ENCODE measurements at regions not wholly inside any gene's neighbourhood (a gene's known extent, or its start where the extent isn't known, plus 50 kb on each side); places are given as distances from the start of the nearest gene placed in this dataset.
"Not testable (repeated sequence)": the region's sequence is repeated elsewhere in the genome, so short reads cannot be mapped to it uniquely, and the experiment has no call there.

DNA sequence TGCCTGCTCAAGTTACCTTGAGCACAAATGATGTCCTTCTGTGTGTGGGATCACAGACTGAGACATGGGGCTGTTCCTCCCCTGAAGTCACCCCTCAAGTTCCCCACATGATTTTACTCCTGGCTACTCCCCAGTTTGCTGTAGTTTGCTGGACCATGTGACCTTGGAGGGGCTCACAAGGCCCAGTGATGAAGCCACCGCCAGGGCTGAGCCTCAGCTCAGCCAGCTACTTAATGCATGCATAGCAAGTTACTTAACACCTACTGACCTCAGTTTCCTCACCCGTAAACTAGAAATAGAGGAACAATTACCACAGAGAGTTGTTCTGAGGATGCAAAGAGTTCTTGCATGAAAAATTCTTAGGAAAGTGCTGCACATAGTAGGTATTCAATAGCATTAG is 283.7 kb upstream of the PLGLB2 start:
- FAIRE-seq, result not testable (repeated sequence)

GRCh38 chr2:87465730-87466129 is 282.2 kb upstream of the PLGLB2 start:
- not testable (repeated sequence) for FAIRE-seq

- not testable (repeated sequence) for FAIRE-seq
Measured at GRCh38 chr2:87466591-87467120, 281.2 kb upstream of the PLGLB2 start.

DNA sequence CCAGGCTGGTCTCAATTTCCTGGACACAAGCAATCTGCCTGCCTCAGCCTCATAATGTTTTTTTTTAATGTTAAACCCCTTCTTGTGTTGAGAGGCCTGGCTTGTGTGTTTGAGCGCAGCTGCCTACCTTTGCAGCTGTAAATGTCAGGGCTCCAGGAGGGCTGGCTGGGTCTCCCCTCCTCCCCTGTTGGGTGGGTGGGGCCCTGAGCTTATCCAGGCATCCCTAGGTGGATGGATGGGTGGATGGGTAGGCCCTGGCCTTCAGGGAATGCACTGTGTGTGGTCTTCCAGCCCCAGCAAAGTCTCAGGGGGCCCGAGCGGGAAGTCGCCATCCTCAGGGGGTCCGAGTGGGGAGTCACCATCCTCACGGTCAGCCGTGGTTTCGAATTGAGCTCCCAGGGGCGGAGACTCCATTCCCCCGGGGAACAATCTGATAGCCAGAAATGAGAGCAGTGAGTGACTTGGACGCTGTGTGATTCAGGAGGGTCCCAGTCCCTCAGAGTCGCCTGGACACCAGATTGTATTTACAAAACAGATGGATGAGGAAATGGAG is 279.4 kb upstream of the PLGLB2 start:
- not testable (repeated sequence) for FAIRE-seq

DNA sequence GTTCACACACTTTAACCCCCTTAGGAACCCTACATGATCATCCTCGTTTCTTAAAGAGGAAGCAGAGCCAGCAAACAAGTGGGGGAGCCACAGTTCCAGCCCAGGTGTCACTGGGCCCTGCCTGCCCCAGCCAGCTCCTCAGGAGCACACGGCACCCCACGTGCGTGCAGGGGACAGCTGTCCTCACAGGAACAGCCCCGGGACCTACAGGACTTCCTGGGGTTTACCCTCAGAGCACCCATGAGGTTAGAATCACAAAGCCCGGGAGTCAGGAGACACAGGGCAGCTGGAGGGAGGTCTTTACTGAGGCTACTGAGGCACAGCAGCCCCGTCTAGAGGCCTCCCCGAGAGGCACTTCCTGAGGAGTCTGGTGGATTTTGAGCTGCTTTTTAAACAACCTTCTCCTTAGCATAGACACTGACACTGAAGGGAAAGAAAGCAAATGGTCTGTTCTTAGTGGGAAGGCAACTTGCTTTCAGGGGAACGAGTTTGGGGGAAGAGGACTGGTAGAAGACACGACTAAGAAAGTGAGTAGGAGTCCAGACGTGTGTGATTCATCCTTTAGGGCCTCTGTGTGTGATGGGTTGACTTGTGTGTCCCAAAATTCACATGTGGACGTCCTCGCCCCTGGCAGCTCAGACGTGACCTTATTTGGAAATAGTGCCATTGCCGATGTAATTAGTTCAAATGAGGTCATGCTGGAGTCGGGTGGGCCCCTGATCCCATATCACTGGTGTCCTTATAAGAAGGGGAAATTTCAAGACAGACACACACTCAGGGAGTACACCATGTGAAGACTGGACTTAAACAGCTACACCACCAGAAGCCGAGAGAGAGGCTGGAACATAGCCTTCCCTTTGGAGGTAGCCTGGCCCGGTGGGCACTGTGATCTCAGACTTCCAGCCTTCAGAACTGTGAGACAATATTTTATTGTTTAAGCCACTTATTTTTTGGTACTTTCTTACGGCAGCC is 278.4 kb upstream of the PLGLB2 start:
- FAIRE-seq, result not testable (repeated sequence)

DNA sequence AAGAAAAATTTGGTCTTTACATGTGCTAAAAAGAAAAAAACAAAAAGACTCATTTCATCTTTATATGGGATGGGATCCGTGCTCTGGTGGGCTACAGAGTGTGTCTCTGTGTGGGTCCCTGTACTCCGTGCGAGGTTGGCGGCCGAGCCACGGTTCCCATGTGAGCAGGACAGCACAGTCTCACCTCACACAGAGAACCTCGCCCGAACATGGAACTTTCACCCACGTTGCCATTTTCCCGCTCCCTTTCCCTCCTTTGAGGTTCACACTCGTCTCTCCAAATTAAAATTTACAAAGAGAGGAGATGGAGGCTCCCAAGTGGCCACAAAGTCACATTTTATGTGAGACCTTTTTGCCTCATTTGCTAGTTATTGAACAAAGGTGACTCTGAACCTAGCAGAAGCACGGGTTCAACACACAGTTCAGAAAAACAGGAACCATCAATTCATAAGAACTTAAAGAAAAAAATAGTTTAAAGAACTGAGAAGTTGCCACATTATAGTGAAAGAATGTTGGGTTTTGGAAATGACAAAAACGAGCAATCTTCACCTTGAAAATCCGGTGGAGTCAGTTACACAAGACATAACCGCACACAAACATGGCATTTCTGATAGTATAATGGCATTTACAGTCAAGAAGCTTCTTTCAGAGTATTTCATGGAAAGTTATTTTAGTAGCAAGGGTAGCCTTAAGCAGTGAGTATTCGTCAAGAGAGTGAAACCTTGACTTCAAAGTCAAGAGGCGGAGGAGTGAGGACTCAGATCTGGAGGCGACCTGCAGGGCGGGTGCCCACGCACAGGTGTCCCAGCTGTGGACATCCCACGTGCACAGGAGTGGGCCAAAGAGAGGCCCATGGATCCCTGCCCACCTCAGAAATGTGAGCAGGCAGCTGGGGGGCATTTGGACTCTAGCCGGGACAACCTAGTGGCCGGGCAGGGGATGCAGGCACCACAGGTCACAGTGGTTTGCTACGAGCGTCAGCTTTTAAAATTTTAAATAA is 277.2 kb upstream of the PLGLB2 start:
- FAIRE-seq, result not testable (repeated sequence)

DNA sequence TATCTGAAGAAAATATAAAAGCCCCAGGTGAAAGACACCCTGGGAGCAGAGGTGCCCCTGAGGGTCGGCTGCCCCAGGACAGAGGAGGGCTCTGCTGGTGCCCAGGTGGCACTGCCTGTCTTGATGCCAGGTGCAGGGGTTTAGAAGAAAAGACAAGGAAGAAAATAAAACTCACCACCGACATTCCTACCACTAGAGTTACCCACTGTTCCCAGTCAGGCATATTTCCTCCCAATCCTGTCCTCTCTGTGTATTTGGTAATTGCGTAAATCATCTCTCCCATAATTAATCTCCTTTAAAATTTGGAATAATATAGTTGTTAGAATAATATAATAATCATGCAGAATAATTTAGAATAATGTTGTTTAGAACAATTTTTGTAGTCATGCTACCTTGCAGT is 276.4 kb upstream of the PLGLB2 start:
- FAIRE-seq, result not testable (repeated sequence)

DNA sequence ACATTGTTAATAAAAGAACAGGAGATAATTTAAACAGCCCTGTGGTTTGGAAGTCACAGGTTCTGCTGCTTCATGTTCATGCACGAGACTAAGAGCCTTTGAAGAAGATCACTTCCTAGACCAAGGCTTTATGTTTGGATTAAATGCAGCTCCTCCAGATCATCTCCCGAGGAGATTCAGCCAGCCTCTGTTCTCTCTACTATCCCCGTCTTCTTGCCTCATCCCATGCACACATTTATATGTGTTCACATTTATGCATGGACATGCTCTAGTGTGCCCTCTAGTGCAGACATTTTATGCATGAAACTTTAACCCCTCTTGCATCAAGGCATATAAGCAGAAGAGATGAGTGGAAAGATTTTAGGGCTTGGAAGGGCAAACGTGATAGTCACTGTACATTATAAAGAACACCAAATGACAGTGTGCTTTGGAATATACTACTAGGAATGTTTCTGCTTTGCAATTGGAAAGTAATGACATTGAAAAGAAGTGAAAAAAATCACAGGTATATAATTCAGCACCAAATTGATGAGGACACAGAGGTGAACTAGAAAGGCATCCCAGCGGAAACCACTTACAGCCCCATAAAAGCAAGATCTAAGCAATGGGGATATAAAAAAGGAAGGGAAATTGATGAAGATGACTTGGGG is 271.5 kb upstream of the PLGLB2 start:
- not testable (repeated sequence) for FAIRE-seq

- not testable (repeated sequence) for FAIRE-seq
Measured at GRCh38 chr2:87476936-87477335, 271.0 kb upstream of the PLGLB2 start.

DNA sequence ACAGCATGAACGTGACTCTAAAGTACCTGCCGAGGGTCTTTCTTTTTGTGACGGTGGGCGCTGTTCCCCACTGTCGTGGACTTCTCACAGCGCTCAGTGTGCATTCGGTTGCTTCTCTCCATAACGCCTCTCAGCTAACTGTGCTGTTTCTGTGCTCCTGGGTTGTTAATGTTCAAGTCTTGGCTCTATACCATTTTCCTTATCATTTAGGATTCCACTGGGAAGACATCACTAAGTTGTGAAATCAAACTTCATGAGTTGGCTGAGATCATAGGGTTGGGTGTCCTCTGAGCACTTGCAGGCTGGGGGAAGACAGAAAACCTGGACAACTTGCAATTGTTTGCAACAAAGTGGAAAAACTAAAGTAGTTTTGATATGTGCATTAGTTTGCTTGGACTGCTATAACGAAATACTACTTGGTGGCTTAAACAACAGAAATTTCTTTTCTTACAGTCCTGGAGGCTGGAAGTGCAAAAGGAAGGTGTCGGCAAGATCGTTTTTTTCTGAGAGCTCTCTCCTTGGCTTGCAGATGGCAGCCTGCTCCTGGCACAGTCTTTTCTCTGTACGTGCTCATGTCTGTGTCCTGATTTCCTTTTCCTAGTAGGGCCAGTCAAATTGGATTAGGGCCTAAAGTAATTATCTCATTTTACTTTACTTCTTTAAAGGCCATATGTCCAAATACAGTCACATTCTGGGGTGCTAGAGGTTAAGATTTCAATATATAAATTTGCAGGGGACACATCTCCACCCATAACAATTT is 270.0 kb upstream of the PLGLB2 start:
- FAIRE-seq, result not testable (repeated sequence)

GRCh38 chr2:87478911-87479310 is 269.0 kb upstream of the PLGLB2 start:
- FAIRE-seq, result not testable (repeated sequence)

GRCh38 chr2:87483093-87483680 is 264.7 kb upstream of the PLGLB2 start:
- FAIRE-seq, result not testable (repeated sequence)

GRCh38 chr2:87484363-87484762 is 263.5 kb upstream of the PLGLB2 start:
- FAIRE-seq, result not testable (repeated sequence)

DNA sequence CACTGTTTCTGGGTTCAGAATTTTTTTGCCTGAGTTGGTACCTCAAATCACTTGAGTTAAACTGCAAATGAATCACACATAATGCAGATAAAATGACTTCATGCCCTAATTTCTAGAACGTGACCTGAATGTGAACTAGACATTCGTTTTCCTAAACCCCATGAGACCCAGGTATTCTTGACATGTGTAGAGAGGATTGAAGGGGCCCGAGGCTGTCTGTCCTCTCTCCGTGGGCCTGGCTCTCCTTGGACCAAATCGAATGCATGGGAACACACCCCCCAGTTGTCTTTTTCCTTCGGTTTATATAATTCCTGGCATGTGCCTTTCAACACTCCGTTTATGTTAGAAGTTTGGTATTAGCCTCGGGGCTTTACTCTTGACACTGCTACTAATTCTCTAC is 262.4 kb upstream of the PLGLB2 start:
- FAIRE-seq, result not testable (repeated sequence)

DNA sequence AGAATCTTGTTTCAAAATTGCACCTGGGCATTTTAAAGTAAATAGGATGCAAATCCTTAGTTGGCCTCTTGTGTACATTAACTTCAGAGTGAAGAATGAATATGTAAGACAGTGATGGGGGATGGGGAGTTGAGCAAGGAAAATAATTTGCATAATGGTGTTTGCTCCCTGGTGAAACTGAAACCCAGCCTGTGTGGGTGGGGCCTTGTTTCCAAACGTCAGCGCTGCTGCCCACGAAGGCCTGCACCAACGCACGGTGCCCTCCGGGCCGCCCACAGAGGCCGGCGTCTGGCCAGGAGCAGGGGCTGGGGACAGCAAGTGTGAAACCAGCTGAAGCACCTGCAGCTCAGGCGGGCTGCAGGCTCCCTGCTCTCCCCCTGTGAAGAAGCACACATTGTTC is 262.0 kb upstream of the PLGLB2 start:
- FAIRE-seq, result not testable (repeated sequence)

GRCh38 chr2:87486413-87486812 is 261.5 kb upstream of the PLGLB2 start:
- not testable (repeated sequence) for FAIRE-seq

DNA sequence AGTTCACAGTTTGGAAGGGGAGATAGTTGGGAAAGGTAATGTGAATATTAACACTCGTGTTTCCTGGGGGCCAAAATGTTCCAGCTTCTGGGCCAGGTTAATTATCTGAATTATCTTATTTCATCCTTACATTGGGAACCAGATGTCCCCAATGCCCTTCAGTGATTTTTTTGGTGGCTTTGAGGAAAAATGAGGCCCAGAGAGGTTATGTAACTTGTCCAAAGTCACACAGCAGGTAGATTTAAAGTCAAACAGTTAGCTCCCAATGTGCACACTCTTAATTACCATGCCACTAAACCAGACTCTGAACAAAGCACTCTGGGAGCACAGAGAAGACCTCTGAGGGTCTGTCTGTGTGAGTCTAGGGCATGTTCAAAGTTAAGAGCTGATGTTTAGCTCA is 259.9 kb upstream of the PLGLB2 start:
- FAIRE-seq, result not testable (repeated sequence)

GRCh38 chr2:87488991-87489390 is 258.9 kb upstream of the PLGLB2 start:
- FAIRE-seq, result not testable (repeated sequence)

DNA sequence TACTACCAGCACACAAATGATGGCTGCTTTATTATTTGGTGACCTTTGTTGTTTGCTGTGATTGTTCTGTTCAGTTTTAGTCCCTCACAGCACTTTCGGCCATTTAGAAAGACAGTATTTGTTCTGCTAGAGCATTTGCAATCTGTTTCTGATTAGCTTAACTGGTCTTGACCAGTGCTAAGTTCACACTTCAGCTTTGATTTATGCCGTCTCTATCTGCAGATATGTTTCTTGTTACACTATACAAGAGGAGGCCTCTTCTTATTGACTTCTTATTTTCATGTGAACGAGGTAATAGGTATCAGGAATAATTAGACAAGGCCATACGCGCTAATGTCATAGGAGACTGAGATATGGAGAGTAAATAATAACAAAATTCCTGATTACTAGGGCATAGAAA is 253.0 kb upstream of the PLGLB2 start:
- not testable (repeated sequence) for FAIRE-seq

DNA sequence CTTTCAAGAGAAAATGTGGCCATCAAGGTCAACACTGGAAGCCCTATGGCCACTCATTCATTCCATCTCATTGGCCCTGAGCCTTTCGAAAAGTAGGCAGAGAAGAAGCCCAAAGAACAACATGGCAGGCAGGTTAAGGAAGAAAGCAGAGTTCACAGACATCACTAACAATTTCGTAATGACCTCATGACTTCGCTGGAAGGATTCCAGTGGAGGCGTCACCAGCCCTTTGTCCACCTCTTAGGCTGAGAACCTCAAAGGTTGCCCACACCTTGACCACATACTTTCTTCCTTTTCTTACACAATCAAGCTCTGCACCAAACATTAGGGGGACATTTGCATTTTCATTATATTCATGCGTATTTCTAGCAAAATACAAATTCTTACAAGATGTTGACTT is 252.4 kb upstream of the PLGLB2 start:
- FAIRE-seq, result not testable (repeated sequence)
